ENCODE measurements at regions not wholly inside any gene's neighbourhood (a gene's known extent, or its start where the extent isn't known, plus 50 kb on each side); places are given as distances from the start of the nearest gene placed in this dataset.

DNA sequence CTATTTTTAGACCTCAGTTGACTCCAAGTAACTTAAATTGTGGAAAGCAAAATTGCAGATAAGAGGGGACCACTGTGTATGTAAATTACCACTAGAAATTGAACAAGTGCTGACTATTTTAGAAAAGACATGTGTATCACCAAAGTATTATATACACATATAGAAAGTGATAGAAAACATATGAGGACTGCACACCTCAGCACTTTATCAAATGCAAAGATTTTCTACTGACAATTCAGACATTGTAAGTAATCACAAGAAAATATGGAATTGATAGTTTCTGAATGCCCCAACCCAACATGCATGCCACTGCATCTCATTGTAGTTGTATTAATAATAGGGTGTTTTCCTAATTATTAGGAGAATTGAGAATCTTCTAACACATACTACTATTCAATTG lies 536.5 kb downstream of the CDH11 start:
- H3K4me3 ChIP-seq (ENCODE audit: control insufficient read depth, low read depth, low read length): no peak overlapping the region
- DNase-seq (ENCODE audit: low read depth): no peak
- no peak for TF ChIP-seq CTCF (conservative IDR thresholded peaks at IDR 0.05; ENCODE audit: control insufficient read depth, insufficient read depth, low read depth, low read length)

- DNase-seq (ENCODE audit: low read depth): no peak
- TF ChIP-seq CTCF (conservative IDR thresholded peaks at IDR 0.05; ENCODE audit: control insufficient read depth, insufficient read depth, low read depth, low read length): no peak
- H3K4me3 ChIP-seq (ENCODE audit: control insufficient read depth, low read depth, low read length): no peak overlapping the region
Observed at GRCh38 chr16:64580558-64580957, 541.3 kb downstream of the CDH11 start.

- DNase-seq (ENCODE audit: low read depth): no peak
- no peak for TF ChIP-seq CTCF (conservative IDR thresholded peaks at IDR 0.05; ENCODE audit: control insufficient read depth, insufficient read depth, low read depth, low read length)
- no peak overlapping the region for H3K4me3 ChIP-seq (ENCODE audit: control insufficient read depth, low read depth, low read length)
Observed at GRCh38 chr16:64579712-64580111, 542.2 kb downstream of the CDH11 start.

DNA sequence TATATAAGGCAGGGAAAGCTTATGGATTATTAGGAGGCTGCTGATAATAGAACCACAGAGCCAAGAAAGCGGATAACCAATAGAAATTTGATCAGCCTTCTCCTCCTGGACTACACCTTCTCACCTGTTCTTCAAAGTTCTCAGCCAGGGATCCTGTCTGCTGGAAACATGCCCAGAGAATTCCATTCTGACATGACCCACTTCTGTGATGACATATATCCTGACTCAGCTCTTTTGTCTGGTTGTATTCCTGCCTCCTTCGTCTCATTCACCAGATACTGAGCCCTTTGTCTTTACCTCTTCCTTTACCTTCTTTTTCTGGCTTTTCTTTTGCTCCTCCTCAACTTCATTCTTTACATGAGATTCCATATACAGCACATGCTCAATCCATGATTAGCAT lies 576.1 kb downstream of the CDH11 start:
- H3K4me3 ChIP-seq (ENCODE audit: control insufficient read depth, low read depth, low read length): no peak overlapping the region
- TF ChIP-seq CTCF (conservative IDR thresholded peaks at IDR 0.05; ENCODE audit: control insufficient read depth, insufficient read depth, low read depth, low read length): no peak
- DNase-seq (ENCODE audit: low read depth): no peak

DNA sequence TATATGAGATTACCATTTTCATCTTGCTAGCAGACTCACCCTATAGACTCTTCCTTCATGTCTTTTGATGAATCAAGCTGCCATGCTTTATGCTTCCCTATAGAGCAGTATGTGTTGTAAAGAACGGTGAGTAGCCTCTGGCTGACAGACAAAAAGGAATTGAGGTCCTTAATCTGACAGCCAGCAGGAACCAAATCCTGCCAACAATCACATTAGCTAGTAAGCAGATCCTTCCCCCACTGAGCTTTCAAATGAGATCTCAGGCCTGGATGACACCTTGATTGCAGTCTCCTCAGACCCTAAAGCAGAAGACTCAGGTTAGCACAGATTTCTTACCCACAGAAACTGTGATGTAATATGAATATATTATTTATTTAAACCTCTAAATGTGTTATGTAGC lies 577.0 kb downstream of the CDH11 start:
- no peak for DNase-seq (ENCODE audit: low read depth)
- H3K4me3 ChIP-seq (ENCODE audit: control insufficient read depth, low read depth, low read length): no peak overlapping the region
- TF ChIP-seq CTCF (conservative IDR thresholded peaks at IDR 0.05; ENCODE audit: control insufficient read depth, insufficient read depth, low read depth, low read length): no peak

- no peak for DNase-seq (ENCODE audit: low read depth)
- TF ChIP-seq CTCF (conservative IDR thresholded peaks at IDR 0.05; ENCODE audit: control insufficient read depth, insufficient read depth, low read depth, low read length): no peak
Observed at GRCh38 chr16:64543441-64543840, 578.4 kb downstream of the CDH11 start.

DNA sequence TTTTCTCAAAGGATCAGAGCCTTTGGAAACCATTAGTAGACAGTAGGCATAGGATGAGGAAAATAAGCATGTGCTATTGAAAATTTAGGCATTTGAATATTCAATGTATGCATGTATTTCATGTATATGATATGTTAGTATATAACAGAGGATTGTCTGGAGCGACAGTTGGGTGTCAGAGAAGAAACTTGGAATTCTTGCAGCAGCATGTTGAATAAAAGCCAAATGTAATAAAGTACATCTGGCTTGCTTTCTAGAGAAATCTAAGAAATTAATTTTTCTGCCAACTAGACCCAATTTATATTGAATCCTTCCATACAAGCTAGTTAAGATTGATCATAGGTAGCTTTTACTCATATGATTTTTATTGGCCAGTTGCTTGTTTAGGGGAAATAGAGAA lies 578.8 kb downstream of the CDH11 start:
- DNase-seq (ENCODE audit: low read depth): no peak
- no peak for TF ChIP-seq CTCF (conservative IDR thresholded peaks at IDR 0.05; ENCODE audit: control insufficient read depth, insufficient read depth, low read depth, low read length)
- no peak overlapping the region for H3K4me3 ChIP-seq (ENCODE audit: control insufficient read depth, low read depth, low read length)

More at GRCh38 chr16:64543441-64543840, 578.4 kb downstream of the CDH11 start:
- no peak overlapping the region for H3K4me3 ChIP-seq (ENCODE audit: control insufficient read depth, low read depth, low read length)
